HEK293 (cell line): ENCODE measurements at regions not wholly inside any gene's neighbourhood (a gene's known extent, or its start where the extent isn't known, plus 50 kb on each side); places are given as distances from the start of the nearest gene placed in this dataset.

ENCODE experiments used
- CTCF ChIA-PET: fragments of 350-600 bp; formaldehyde crosslinking; extraction: SDS; loops from one replicate; lab custom pipeline; 2021; ENCODE audit warnings: antibody characterized with exemption; lab: Yijun Ruan, JAX
- POLR2A ChIA-PET: fragments of 300-600 bp; formaldehyde crosslinking; extraction: SDS; loops from one replicate; lab custom pipeline; 2020; ENCODE audit warnings: antibody characterized with exemption, inconsistent platforms; lab: Yijun Ruan, JAX
- H3K27ac ChIP-seq: fragments of 200-500 bp; sonication (Bioruptor generic); 2 replicates; pipeline ENCODE4 v1.5.1; 2014; ENCODE audit warnings: low read depth, low read length, control low read depth, inconsistent platforms; ENCODE audit errors: extremely low read depth
- H3K36me3 ChIP-seq, 2 experiments: fragments of 200-500 bp in 1 of 2; sonication (Bioruptor generic) in 1 of 2; 1 replicate in 1 of 2; 2 replicates in 1 of 2; pipeline ENCODE4 v1.5.1; 2014 to 2017; ENCODE audit warnings: inconsistent platforms in 2 of 2, low read length in 2 of 2; ENCODE audit not compliant: control insufficient read depth in 2 of 2, insufficient read depth in 1 of 2
- H3K4me1 ChIP-seq: fragments of 200-500 bp; sonication (Bioruptor generic); 2 replicates; pipeline ENCODE4 v1.5.1; 2014; ENCODE audit warnings: mild to moderate bottlenecking, low read length, inconsistent platforms; ENCODE audit not compliant: control insufficient read depth, insufficient read depth
- H3K4me3 ChIP-seq: 2 replicates; pipeline ENCODE4 v1.5.1; 2011; ENCODE audit warnings: low read depth, mild to moderate bottlenecking, control low read depth, low read length, moderate library complexity
- H3K9me3 ChIP-seq: fragments of 200-500 bp; sonication (Bioruptor generic); 2 replicates; pipeline ENCODE4 v1.5.1; 2014; ENCODE audit warnings: low read depth, low read length, inconsistent platforms; ENCODE audit not compliant: control insufficient read depth, insufficient read depth
- BCL11B ChIP-seq: fragments of 450-650 bp; formaldehyde crosslinking; IDR thresholded peaks from 2 replicates; pipeline ENCODE4 v1.5.1; 2016; ENCODE audit warnings: low read depth, missing biosample characterization, missing genetic modification characterization
- GLI2 ChIP-seq: fragments of 450-650 bp; formaldehyde crosslinking; IDR thresholded peaks from 2 replicates; pipeline ENCODE4; 2017; ENCODE audit warnings: missing biosample characterization, missing genetic modification characterization, low read depth, borderline replicate concordance
- GLI4 ChIP-seq: fragments of 450-650 bp; formaldehyde crosslinking; IDR thresholded peaks from 2 replicates; pipeline ENCODE4 v1.5.1; 2016; ENCODE audit warnings: missing biosample characterization, missing genetic modification characterization
- HIC1 ChIP-seq: fragments of 450-650 bp; formaldehyde crosslinking; IDR thresholded peaks from 2 replicates; pipeline ENCODE4 v1.5.1; 2016; ENCODE audit warnings: missing biosample characterization, missing genetic modification characterization
- HOXA7 ChIP-seq: sonication (generic); formaldehyde crosslinking; IDR thresholded peaks from 2 replicates; pipeline ENCODE4 v1.8.1; 2022; ENCODE audit warnings: missing genetic modification reagents, borderline replicate concordance
- SCRT2 ChIP-seq: fragments of 450-650 bp; formaldehyde crosslinking; IDR thresholded peaks from 2 replicates; pipeline ENCODE4 v1.5.1; 2016; ENCODE audit warnings: missing biosample characterization, missing genetic modification characterization
- ZBTB21 ChIP-seq: fragments of 450-650 bp; formaldehyde crosslinking; IDR thresholded peaks from 2 replicates; pipeline ENCODE4 v1.5.1; 2017; ENCODE audit warnings: missing biosample characterization, missing genetic modification characterization
- ZNF10 ChIP-seq: fragments of 450-650 bp; formaldehyde crosslinking; IDR thresholded peaks from 2 replicates; pipeline ENCODE4 v1.5.1; 2017; ENCODE audit warnings: missing biosample characterization, missing genetic modification characterization
- ZNF169 ChIP-seq: fragments of 450-650 bp; formaldehyde crosslinking; IDR thresholded peaks from 2 replicates; pipeline ENCODE4 v1.5.1; 2016; ENCODE audit warnings: missing biosample characterization, missing genetic modification characterization
- ZNF221 ChIP-seq: fragments of 450-650 bp; formaldehyde crosslinking; IDR thresholded peaks from 2 replicates; pipeline ENCODE4 v1.5.1; 2017; ENCODE audit warnings: missing biosample characterization, missing genetic modification characterization, borderline replicate concordance
- ZNF335 ChIP-seq: fragments of 450-650 bp; formaldehyde crosslinking; conservative IDR thresholded peaks from 2 replicates; pipeline ENCODE4 v1.5.1; 2016; ENCODE audit warnings: missing biosample characterization, missing genetic modification characterization
- ZNF350 ChIP-seq: fragments of 450-650 bp; formaldehyde crosslinking; IDR thresholded peaks from 2 replicates; pipeline ENCODE4 v1.5.0; 2017; ENCODE audit warnings: missing biosample characterization, mild to moderate bottlenecking, missing genetic modification characterization
- ZNF37A ChIP-seq: fragments of 450-650 bp; IDR thresholded peaks from 2 replicates; pipeline ENCODE4 v1.5.1; 2018; ENCODE audit warnings: missing biosample characterization, missing genetic modification characterization
- ZNF404 ChIP-seq: fragments of 450-650 bp; formaldehyde crosslinking; IDR thresholded peaks from 2 replicates; pipeline ENCODE4 v1.5.1; 2017; ENCODE audit warnings: missing biosample characterization, missing genetic modification characterization
- ZNF426 ChIP-seq: fragments of 450-650 bp; formaldehyde crosslinking; IDR thresholded peaks from 2 replicates; pipeline ENCODE4 v1.5.1; 2017; ENCODE audit warnings: missing biosample characterization, missing genetic modification characterization, mild to moderate bottlenecking, inconsistent platforms, moderate library complexity
- ZNF501 ChIP-seq: fragments of 450-650 bp; formaldehyde crosslinking; IDR thresholded peaks from 2 replicates; pipeline ENCODE4 v1.5.1; 2016; ENCODE audit warnings: missing biosample characterization, missing genetic modification characterization
- ZNF544 ChIP-seq: fragments of 450-650 bp; formaldehyde crosslinking; IDR thresholded peaks from 2 replicates; pipeline ENCODE4 v1.5.0; 2017; ENCODE audit warnings: missing biosample characterization, missing genetic modification characterization
- ZNF596 ChIP-seq: fragments of 450-650 bp; IDR thresholded peaks from 2 replicates; pipeline ENCODE4 v1.5.0; 2018; ENCODE audit warnings: missing biosample characterization, mild to moderate bottlenecking, missing genetic modification characterization, moderate library complexity
- ZNF610 ChIP-seq: fragments of 450-650 bp; formaldehyde crosslinking; IDR thresholded peaks from 2 replicates; pipeline ENCODE4 v1.5.1; 2016; ENCODE audit warnings: missing biosample characterization, missing genetic modification characterization, borderline replicate concordance
- ZNF629 ChIP-seq: fragments of 450-650 bp; formaldehyde crosslinking; IDR thresholded peaks from 2 replicates; pipeline ENCODE4 v1.5.1; 2017; ENCODE audit warnings: missing biosample characterization, missing genetic modification characterization
- ZNF792 ChIP-seq: fragments of 450-650 bp; formaldehyde crosslinking; IDR thresholded peaks from 2 replicates; pipeline ENCODE4 v1.5.1; 2016; ENCODE audit warnings: missing biosample characterization, missing genetic modification characterization
- TF ChIP-seq, protein P1 (sequence below): fragments of 450-650 bp; formaldehyde crosslinking; IDR thresholded peaks from 2 replicates; pipeline ENCODE4 v1.5.1; 2016; ENCODE audit warnings: missing biosample characterization, missing genetic modification characterization
- TF ChIP-seq, protein P2 (sequence below): fragments of 450-650 bp; IDR thresholded peaks from 2 replicates; pipeline ENCODE4 v1.5.1; 2018; ENCODE audit warnings: missing biosample characterization, mild to moderate bottlenecking, missing genetic modification characterization

GRCh38 chr7:132053871-132054270 is 497.4 kb upstream of the PODXL start:
- TF ChIP-seq ZNF335 (tag by site-specific recombination) (no peak), ZNF426 (tag by site-specific recombination) (no peak), ZBTB21 (tag by site-specific recombination) (no peak), ZNF792 (tag by site-specific recombination) (no peak), HOXA7 (CRISPR knock-in tag) (no peak), BCL11B (tag by site-specific recombination) (no peak), ZNF350 (tag by site-specific recombination) (no peak), GLI4 (tag by site-specific recombination) (no peak), ZNF10 (tag by site-specific recombination) (no peak), ZNF544 (tag by site-specific recombination) (no peak), ZNF596 (tag by site-specific recombination) (no peak), ZNF221 (tag by site-specific recombination) (no peak), SCRT2 (tag by site-specific recombination) (no peak), ZNF501 (tag by site-specific recombination) (no peak), HIC1 (no peak)
- TF ChIP-seq, protein P1, sequence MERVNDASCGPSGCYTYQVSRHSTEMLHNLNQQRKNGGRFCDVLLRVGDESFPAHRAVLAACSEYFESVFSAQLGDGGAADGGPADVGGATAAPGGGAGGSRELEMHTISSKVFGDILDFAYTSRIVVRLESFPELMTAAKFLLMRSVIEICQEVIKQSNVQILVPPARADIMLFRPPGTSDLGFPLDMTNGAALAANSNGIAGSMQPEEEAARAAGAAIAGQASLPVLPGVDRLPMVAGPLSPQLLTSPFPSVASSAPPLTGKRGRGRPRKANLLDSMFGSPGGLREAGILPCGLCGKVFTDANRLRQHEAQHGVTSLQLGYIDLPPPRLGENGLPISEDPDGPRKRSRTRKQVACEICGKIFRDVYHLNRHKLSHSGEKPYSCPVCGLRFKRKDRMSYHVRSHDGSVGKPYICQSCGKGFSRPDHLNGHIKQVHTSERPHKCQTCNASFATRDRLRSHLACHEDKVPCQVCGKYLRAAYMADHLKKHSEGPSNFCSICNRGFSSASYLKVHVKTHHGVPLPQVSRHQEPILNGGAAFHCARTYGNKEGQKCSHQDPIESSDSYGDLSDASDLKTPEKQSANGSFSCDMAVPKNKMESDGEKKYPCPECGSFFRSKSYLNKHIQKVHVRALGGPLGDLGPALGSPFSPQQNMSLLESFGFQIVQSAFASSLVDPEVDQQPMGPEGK (tag by site-specific recombination), result no peak
- Histone ChIP-seq H3K4me3 (no peak overlapping the region), H3K27ac (no peak overlapping the region), H3K36me3 (no peaks in the 10 kb centered on the region), H3K9me3 (no peaks in the 10 kb centered on the region), H3K4me1 (no peaks in the 10 kb centered on the region)
- ChIA-PET CTCF (no interaction called here), POLR2A (no interaction called here)

GRCh38 chr7:132051311-132051710 is 494.9 kb upstream of the PODXL start:
- H3K4me3 ChIP-seq, result no peak overlapping the region

More at GRCh38 chr7:132051311-132051710, 494.9 kb upstream of the PODXL start:
- TF ChIP-seq ZNF610 (tag by site-specific recombination), result no peak
- no peak for TF ChIP-seq GLI2 (tag by site-specific recombination)
- TF ChIP-seq, protein P2, sequence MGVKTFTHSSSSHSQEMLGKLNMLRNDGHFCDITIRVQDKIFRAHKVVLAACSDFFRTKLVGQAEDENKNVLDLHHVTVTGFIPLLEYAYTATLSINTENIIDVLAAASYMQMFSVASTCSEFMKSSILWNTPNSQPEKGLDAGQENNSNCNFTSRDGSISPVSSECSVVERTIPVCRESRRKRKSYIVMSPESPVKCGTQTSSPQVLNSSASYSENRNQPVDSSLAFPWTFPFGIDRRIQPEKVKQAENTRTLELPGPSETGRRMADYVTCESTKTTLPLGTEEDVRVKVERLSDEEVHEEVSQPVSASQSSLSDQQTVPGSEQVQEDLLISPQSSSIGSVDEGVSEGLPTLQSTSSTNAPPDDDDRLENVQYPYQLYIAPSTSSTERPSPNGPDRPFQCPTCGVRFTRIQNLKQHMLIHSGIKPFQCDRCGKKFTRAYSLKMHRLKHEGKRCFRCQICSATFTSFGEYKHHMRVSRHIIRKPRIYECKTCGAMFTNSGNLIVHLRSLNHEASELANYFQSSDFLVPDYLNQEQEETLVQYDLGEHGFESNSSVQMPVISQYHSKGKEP (tag by site-specific recombination), result no peak
- no peak for TF ChIP-seq ZNF37A
- no peak for TF ChIP-seq ZNF169
- TF ChIP-seq ZNF404 (tag by site-specific recombination), result no peak
- no peak for TF ChIP-seq ZNF629 (tag by site-specific recombination)
- TF ChIP-seq, all 188 proteins: peak for 0
- ChIA-PET POLR2A (no interaction called here), CTCF (interaction anchor here (0.6 to 0.9 kb wide), 4 partner anchors 9 to 192 kb away, joined by 3 read pairs; no protein-coding TSS in a partner anchor)
- Histone ChIP-seq H3K36me3 (no peaks in the 10 kb centered on the region), H3K9me3 (no peaks in the 10 kb centered on the region), H3K4me1 (no peaks in the 10 kb centered on the region), H3K27ac (no peak overlapping the region)
